Testis (tissue), 2 donors: ENCODE measurements at regions not wholly inside any gene's neighbourhood (a gene's known extent, or its start where the extent isn't known, plus 50 kb on each side); places are given as distances from the start of the nearest gene placed in this dataset.

Source experiments
- DNase-seq: peaks from one replicate; pipeline ENCODE4 v3.0.0-alpha.2; 2019
- H3K27ac ChIP-seq, 2 donors: fragments of 200-600 bp; sonication (generic); one replicate each; pipeline ENCODE4 v1.5.1; 2019
- H3K27me3 ChIP-seq: fragments of 200-600 bp; sonication (generic); one replicate; pipeline ENCODE4 v1.5.1; 2019
- H3K36me3 ChIP-seq: fragments of 200-600 bp; sonication (generic); one replicate; pipeline ENCODE4 v1.5.1; 2017; ENCODE audit warnings: low read depth; ENCODE audit errors: missing control alignments
- H3K4me1 ChIP-seq: fragments of 200-600 bp; sonication (generic); one replicate; pipeline ENCODE4 v1.5.1; 2019
- H3K4me3 ChIP-seq, 2 donors: fragments of 200-600 bp; sonication (generic); one replicate each; pipeline ENCODE4 v1.5.1; 2017 to 2019
- H3K9me3 ChIP-seq: fragments of 200-600 bp; sonication (generic); one replicate; pipeline ENCODE4 v1.5.1; 2017
- CTCF ChIP-seq, 3 experiments: fragments of 450-650 bp in 2 of 3; fragments of 200-600 bp in 1 of 3; sonication (generic) in 1 of 3; IDR thresholded peaks; one replicate each; pipeline ENCODE4 v1.5.1; 2016 to 2019; ENCODE audit warnings: antibody characterized with exemption in 3 of 3, mild to moderate bottlenecking in 2 of 3, moderate library complexity in 1 of 3
- POLR2A ChIP-seq: fragments of 450-650 bp; IDR thresholded peaks from one replicate; pipeline ENCODE4 v1.6.1; 2017; ENCODE audit warnings: antibody characterized with exemption, mild to moderate bottlenecking, moderate library complexity
- WGBS, 2 donors: methylation state at CpG; one replicate each; pipeline ENCODE4 v1.1.5; 2018; 5-methylcytosine and 5-hydroxymethylcytosine counted together
- intact Hi-C: fragments of 100-400 bp; cut with DNase I; formaldehyde crosslinking; loops from one replicate; pipeline ENCODE4 v1.15.1; 2023; ENCODE audit warnings: low total_unique reads

GRCh38 chr5:103397739-103398581, 139.4 kb downstream of the MACIR start:
- Histone ChIP-seq H3K4me1 (peaks cover 7% of the 10 kb centered on the region), H3K36me3 (no peaks in the 10 kb centered on the region), H3K9me3 (no peaks in the 10 kb centered on the region), H3K27me3 (no peaks in the 10 kb centered on the region), H3K27ac (no peak overlapping the region), H3K4me3 (no peak overlapping the region)
- WGBS, 2 donors, result 79 to 83% methylated on average over 8 of the region's 8 CpGs
- DNase-seq, result no peak
- intact Hi-C loops, result no loop called here
- TF ChIP-seq CTCF (IDR thresholded peaks at IDR 0.05), result no peak
- TF ChIP-seq POLR2A, result no peak

GRCh38 chr5:103394676-103395075, 136.1 kb downstream of the MACIR start:
- H3K36me3 ChIP-seq, result no peaks in the 10 kb centered on the region
- intact Hi-C loops, result no loop called here
- TF ChIP-seq POLR2A, result no peak
- no peak for TF ChIP-seq CTCF (IDR thresholded peaks at IDR 0.05)
- DNase-seq, result no peak
- H3K27ac ChIP-seq, result no peak overlapping the region
- no peaks in the 10 kb centered on the region for H3K9me3 ChIP-seq
- no peaks in the 10 kb centered on the region for H3K27me3 ChIP-seq
- no peak overlapping the region for H3K4me3 ChIP-seq
- 53 to 56% methylated on average over 2 of the region's 2 CpGs for WGBS, 2 donors
- peaks cover 7% of the 10 kb centered on the region for H3K4me1 ChIP-seq

- Histone ChIP-seq H3K27ac (no peak overlapping the region), H3K9me3 (no peaks in the 10 kb centered on the region), H3K36me3 (no peaks in the 10 kb centered on the region), H3K4me3 (no peak overlapping the region), H3K27me3 (no peaks in the 10 kb centered on the region), H3K4me1 (peaks cover 7% of the 10 kb centered on the region)
- no peak for DNase-seq
- intact Hi-C loops, result no loop called here
- TF ChIP-seq CTCF (IDR thresholded peaks at IDR 0.05) (no peak), POLR2A (no peak)
- WGBS, 2 donors, result 48 to 64% methylated on average over 4 of the region's 4 CpGs
Observed at GRCh38 chr5:103393101-103393754, 134.7 kb downstream of the MACIR start.

- TF ChIP-seq POLR2A (no peak), CTCF (IDR thresholded peaks at IDR 0.05) (no peak)
Observed at GRCh38 chr5:103391659-103392058, 133.1 kb downstream of the MACIR start.

More at GRCh38 chr5:103391659-103392058, 133.1 kb downstream of the MACIR start:
- peaks cover 7% of the 10 kb centered on the region for H3K4me1 ChIP-seq
- H3K27me3 ChIP-seq, result no peaks in the 10 kb centered on the region
- H3K36me3 ChIP-seq, result no peaks in the 10 kb centered on the region
- no peaks in the 10 kb centered on the region for H3K9me3 ChIP-seq
- no peak for DNase-seq
- H3K27ac ChIP-seq, result no peak overlapping the region
- intact Hi-C loops, result no loop called here
- WGBS, 2 donors, result 96 to 98% methylated on average over 5 of the region's 5 CpGs
- no peak overlapping the region for H3K4me3 ChIP-seq
